ENCODE measurements at regions not wholly inside any gene's neighbourhood (a gene's known extent, or its start where the extent isn't known, plus 50 kb on each side); places are given as distances from the start of the nearest gene placed in this dataset.

DNA sequence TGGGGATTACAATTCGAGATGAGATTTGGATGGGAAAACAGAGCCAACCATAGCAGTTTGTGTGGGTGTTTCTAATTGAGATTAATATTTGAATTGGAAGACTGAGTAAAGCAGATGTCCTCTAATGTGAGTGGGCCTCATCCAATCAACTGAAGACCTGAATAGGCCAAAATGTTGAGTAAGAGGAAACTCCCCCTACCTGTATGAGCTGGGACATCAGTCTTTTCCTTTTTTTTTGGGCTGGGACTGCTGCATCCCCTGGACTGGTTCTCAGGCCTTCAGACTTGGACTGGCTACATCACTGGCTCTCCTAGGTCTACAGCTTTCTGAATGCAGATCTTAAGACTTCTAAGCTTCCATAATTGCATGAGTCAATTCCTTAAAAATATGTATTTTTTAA is 144.1 kb downstream of the CD47 start:
- POLR2A ChIA-PET, result no interaction called here
- TF ChIP-seq, protein P1, sequence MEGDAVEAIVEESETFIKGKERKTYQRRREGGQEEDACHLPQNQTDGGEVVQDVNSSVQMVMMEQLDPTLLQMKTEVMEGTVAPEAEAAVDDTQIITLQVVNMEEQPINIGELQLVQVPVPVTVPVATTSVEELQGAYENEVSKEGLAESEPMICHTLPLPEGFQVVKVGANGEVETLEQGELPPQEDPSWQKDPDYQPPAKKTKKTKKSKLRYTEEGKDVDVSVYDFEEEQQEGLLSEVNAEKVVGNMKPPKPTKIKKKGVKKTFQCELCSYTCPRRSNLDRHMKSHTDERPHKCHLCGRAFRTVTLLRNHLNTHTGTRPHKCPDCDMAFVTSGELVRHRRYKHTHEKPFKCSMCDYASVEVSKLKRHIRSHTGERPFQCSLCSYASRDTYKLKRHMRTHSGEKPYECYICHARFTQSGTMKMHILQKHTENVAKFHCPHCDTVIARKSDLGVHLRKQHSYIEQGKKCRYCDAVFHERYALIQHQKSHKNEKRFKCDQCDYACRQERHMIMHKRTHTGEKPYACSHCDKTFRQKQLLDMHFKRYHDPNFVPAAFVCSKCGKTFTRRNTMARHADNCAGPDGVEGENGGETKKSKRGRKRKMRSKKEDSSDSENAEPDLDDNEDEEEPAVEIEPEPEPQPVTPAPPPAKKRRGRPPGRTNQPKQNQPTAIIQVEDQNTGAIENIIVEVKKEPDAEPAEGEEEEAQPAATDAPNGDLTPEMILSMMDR (IDR thresholded peaks at IDR 0.05; ENCODE audit: control extremely low read depth, extremely low read depth, low read depth, missing control alignments), result no peak
- CTCF ChIA-PET, result interaction anchor here (1.3 kb wide), 1 partner anchor 11 kb away, joined by 4 read pairs; no protein-coding TSS in a partner anchor
- no peak for DNase-seq (ENCODE audit: extremely low spot score)

DNA sequence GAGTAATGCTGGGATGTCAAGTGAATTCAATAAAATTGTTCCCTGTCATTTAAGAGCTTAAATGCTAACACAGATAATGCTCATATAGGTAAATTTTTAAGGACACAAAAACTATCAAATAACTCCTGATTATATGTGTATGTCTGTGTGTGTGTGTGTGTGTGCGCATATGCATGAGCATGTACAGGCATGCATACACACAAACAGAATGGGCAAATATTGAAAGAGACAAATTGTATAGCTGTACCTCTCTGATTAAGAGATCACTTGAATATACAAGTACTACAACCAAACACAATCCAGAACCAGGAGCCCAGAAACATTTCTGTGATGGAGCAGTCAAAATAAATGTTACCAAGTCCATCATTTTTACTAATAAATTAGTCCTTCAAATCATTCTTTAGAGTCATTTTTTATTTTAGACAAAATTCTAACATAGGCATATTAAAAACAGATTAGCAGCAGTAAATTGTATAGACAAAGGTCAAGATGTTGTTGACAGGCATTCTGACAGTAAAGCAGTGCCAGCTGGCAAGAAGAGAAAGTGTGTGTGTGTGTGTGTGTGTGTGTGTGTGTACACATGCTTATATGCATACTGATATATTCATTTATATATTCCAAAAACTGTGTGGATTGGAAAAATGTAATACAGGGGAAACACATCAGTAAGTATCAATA is 145.3 kb downstream of the CD47 start:
- POLR2A ChIA-PET, result no interaction called here
- TF ChIP-seq, protein P1 (IDR thresholded peaks at IDR 0.05; ENCODE audit: control extremely low read depth, extremely low read depth, low read depth, missing control alignments), result no peak
- CTCF ChIA-PET, result interaction anchor here (1.1 to 1.3 kb wide), 5 partner anchors 9 to 544 kb away, joined by 3 to 5 read pairs (median 3); no protein-coding TSS in a partner anchor
- no peak for DNase-seq (ENCODE audit: extremely low spot score)

DNA sequence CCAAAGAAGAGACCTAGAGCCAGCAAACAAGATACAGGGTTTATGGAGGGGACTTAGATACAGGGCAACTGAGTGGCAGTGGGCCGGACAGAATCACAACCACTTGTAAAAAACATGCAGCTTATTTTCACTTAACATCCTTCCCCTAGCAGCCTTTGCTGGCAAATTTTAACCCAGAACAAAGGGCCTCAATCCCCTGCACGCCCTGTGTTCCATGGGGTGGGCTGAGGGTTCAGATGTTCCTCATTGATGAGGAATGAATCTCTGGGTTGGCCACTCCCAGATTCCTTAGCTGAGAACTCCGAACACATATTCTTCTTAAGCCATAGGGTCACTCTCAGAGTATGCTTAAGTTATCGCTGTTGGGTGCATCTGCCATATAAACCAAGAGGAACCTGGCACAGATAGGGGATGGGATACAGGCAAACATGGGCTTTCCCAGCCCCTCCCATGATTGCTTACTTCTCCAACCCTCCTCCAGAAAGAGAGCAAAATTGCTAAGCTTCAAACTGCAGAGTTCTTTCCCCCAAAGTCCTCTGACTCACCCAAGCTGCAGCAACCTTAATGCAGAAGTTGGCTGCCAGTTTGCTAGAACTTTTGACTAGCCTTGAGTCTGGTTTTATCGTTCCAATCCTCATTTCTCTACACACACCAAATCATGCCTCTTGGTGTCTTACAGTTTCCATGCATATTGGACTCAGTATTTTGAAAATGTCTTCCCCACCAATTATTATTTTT is 146.9 kb downstream of the CD47 start:
- TF ChIP-seq, protein P1 (IDR thresholded peaks at IDR 0.05; ENCODE audit: control extremely low read depth, extremely low read depth, low read depth, missing control alignments), result no peak
- ChIA-PET POLR2A (no interaction called here), CTCF (interaction anchor here (1.3 kb wide), 1 partner anchor 16 kb away, joined by 10 read pairs; no protein-coding TSS in a partner anchor)
- DNase-seq (ENCODE audit: extremely low spot score), result no peak

DNA sequence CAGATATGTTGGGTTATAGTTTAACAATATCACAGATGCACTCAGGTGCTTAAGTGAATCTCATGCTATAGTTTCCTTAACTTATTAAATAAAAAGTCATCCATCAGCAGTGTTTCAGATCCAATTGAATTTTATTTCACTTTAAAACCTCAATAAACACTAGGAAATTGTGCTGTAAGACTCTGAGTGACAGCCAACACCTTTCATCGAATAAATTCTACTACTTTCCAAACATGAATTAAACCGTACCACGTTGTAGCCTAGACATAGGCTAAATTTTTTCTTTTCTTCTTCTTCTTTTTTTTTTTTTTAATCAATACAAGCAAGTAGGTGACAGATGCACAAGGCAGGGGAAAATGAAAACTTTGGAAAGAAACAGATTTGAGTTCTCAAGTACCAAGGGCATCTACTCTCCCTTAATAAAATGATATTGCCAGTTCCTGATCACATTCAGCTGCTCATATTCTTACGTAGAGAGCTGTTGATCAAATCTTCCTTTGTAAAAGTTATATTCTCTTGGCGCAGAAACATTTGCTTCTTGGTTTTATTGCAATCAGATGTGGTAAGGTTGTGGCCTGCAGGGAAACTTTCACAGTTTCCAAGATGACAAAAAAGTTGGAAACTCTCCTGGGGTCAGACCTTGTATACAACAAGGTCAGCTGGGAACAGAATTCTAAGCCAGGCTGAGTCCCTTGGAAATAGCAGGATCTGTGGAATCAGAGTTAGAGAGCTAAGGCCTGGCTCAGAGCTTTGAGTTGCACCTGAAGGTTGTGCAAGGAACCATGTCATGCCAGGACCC is 147.7 kb downstream of the CD47 start:
- no peak for DNase-seq (ENCODE audit: extremely low spot score)
- TF ChIP-seq, protein P1 (IDR thresholded peaks at IDR 0.05; ENCODE audit: control extremely low read depth, extremely low read depth, low read depth, missing control alignments), result no peak
- POLR2A ChIA-PET, result no interaction called here
- CTCF ChIA-PET, result interaction anchor here (1.3 kb wide), 1 partner anchor 15 kb away, joined by 10 read pairs; no protein-coding TSS in a partner anchor

DNA sequence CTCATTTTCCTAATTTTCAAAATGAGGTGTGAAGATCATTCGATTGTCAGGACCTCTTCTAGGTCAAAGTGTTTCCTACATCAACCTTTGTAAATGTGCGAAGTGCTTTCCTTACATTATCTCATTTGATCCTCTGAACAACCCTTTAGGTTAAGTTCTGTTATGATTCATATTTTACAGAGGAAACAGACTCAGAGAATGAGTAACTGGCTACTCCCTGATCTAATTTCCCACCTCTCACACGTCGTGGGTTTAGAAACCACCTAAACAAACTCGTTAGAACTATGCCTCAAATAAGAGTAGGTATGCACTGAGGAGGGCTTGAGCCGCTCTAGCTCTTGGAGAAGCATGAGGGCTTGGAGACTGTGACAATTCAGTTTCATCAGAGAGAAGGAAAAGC is 148.6 kb downstream of the CD47 start:
- TF ChIP-seq, protein P1 (IDR thresholded peaks at IDR 0.05; ENCODE audit: control extremely low read depth, extremely low read depth, low read depth, missing control alignments), result no peak
- ChIA-PET POLR2A (no interaction called here), CTCF (no interaction called here)
- peak; percentile 13 for DNase-seq (ENCODE audit: extremely low spot score)
